Activated CD8-positive, alpha-beta memory T cell treated with anti-CD3 and anti-CD28 coated beads for 36 hours (primary cell): ENCODE measurements at regions not wholly inside any gene's neighbourhood (a gene's known extent, or its start where the extent isn't known, plus 50 kb on each side); places are given as distances from the start of the nearest gene placed in this dataset.
"Not testable (repeated sequence)": the region's sequence is repeated elsewhere in the genome, so short reads cannot be mapped to it uniquely, and the experiment has no call there.

ENCODE experiments used
- CTCF ChIA-PET: fragments of 350-600 bp; sonication (Branson Sonifier 250); formaldehyde crosslinking; loops from one replicate; lab custom pipeline; 2021; ENCODE audit warnings: antibody characterized with exemption; lab: Charles Lee
- POLR2A ChIA-PET: fragments of 350-600 bp; sonication (Branson Sonifier 250); formaldehyde crosslinking; loops from one replicate; lab custom pipeline; 2021; ENCODE audit warnings: antibody characterized with exemption; lab: Charles Lee

DNA sequence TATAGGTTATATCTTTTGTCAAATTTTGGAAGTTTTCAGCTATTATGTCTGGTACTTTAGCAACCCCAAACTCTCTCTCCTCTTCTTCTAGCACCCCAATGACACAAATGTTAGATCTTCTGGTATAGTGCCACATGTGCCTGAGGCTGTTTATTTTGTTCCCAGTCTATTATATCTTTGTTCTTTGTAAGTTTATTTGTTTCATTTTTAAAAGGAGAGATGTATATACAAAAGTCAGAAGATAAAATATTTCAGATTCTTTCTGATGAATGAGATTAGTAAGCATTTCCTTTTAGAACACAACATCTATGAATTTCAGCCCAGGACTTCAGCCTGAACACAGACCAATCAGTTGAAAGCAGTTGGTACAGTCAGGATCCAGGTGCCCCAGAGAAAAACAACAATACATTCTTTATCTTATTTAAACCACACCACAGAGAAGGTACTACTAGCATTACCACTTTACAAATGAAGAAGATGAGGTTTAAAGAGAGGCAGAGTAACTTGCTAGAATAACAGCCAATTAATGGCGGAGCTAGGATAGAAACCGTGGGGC is 114.1 kb upstream of the BTG1 start:
- POLR2A ChIA-PET = interaction anchor here (0.7 to 0.8 kb wide), 2 partner anchors 60 to 127 kb away, joined by 3 read pairs; no protein-coding TSS in a partner anchor
- CTCF ChIA-PET = no interaction called here

GRCh38 chr12:92259291-92259690 is 113.6 kb upstream of the BTG1 start:
- ChIA-PET CTCF (no interaction called here), POLR2A (no interaction called here)

GRCh38 chr12:92257261-92257660 is 111.6 kb upstream of the BTG1 start:
- ChIA-PET POLR2A (no interaction called here), CTCF (no interaction called here)

- CTCF ChIA-PET = no interaction called here
- POLR2A ChIA-PET = no interaction called here
These were observed 110.1 kb upstream of the BTG1 start for GRCh38 chr12:92255741-92256140.

- POLR2A ChIA-PET = no interaction called here
- CTCF ChIA-PET = no interaction called here
These were observed 107.7 kb upstream of the BTG1 start for GRCh38 chr12:92253301-92253700.

DNA sequence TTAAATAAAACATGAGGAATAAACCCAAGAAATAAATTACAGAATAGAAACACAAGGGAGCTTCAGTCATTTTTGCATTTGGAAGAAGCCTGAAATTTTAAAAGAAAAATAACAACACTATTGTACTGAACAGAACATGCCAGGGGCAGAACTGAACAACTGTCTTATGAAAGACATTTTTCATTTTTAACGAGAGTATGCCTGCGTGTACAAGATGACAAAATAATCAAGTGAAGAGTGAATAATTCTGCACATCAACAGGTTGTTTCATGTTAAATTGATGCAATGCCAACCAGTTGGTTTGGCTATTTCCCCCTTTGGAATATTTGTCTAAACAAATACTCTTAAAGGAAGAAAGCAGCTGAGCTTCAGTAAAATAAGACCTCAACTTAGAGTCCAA is 103.3 kb upstream of the BTG1 start:
- ChIA-PET POLR2A (no interaction called here), CTCF (no interaction called here)

- CTCF ChIA-PET = no interaction called here
- POLR2A ChIA-PET = no interaction called here
These were observed 98.4 kb upstream of the BTG1 start for GRCh38 chr12:92244036-92244435.

GRCh38 chr12:92242907-92243306 is 97.3 kb upstream of the BTG1 start:
- POLR2A ChIA-PET = no interaction called here
- CTCF ChIA-PET = no interaction called here

DNA sequence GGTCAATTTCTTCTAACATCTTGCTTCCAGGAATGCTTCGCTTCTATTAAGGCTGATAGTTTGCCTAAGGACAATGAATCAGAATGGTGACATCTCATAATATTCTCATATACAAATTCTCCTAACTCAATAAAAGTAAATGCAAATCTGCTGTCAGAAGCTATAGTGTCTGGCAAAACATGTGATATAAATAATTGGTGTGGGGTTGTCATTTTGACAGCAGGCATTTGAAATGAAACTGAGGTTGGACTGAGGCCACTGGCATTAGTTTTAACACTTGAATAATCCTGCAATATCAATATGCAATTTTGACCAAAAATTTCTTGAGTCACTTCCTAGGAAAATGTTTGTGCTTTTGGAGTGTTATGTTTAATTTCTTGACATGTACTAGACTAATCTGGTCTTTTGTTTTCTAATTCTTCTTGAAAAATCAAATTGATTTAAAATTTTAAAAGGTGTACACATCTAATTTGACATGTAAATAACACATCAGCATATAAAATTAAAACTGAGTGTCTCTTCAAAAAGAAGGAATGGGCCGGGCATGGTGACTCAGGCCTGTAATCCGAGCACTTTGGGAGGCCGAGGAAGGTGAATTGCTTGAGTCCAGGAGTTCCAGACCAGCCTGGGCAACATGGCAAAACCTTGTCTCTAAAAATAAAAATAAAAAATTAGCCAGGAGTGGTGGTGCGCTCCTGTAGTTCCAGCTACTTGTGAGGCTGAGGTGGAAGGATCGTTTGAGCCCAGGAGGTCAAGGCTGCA is 92.3 kb upstream of the BTG1 start:
- ChIA-PET POLR2A (no interaction called here), CTCF (no interaction called here)

GRCh38 chr12:92237262-92237661 is 91.6 kb upstream of the BTG1 start:
- ChIA-PET POLR2A (no interaction called here), CTCF (no interaction called here)

GRCh38 chr12:92235703-92236472 is 90.2 kb upstream of the BTG1 start:
- POLR2A ChIA-PET = no interaction called here
- CTCF ChIA-PET = interaction anchor here (0.6 to 0.7 kb wide), 2 partner anchors 96 to 321 kb away, joined by 3 read pairs; no protein-coding TSS in a partner anchor

GRCh38 chr12:92234533-92234932 is 88.9 kb upstream of the BTG1 start:
- ChIA-PET CTCF (no interaction called here), POLR2A (interaction anchor here (0.6 kb wide), 1 partner anchor 89 kb away, joined by 3 read pairs; the partner anchor contains the start of gene BTG1)

GRCh38 chr12:92233346-92234015 is 87.8 kb upstream of the BTG1 start:
- CTCF ChIA-PET = no interaction called here

GRCh38 chr12:92232371-92232932 is 86.8 kb upstream of the BTG1 start:
- CTCF ChIA-PET, POLR2A ChIA-PET: not testable (repeated sequence)

More at GRCh38 chr12:92233346-92234015, 87.8 kb upstream of the BTG1 start:
- POLR2A ChIA-PET = no interaction called here

DNA sequence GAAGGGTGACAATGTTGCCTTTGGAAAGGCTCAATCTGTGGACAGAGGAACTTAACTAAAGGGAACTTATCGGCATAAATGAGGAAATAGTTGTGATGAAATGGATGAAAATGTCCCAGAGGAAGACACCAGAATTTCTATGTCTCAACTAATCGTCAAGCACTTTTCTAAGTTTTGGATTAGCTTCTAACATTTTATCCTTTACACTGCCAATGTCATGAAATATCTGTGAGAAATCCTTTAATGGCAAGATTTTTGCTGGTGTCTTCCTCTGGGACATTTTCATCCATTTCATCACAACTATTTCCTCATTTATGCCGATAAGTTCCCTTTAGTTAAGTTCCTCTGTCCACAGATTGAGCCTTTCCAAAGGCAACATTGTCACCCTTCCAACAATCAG is 86.3 kb upstream of the BTG1 start:
- POLR2A ChIA-PET, CTCF ChIA-PET: not testable (repeated sequence)

- POLR2A ChIA-PET, CTCF ChIA-PET: not testable (repeated sequence)
These were observed 85.9 kb upstream of the BTG1 start for GRCh38 chr12:92231532-92231931.

GRCh38 chr12:92229381-92229780 is 83.7 kb upstream of the BTG1 start:
- POLR2A ChIA-PET = no interaction called here

DNA sequence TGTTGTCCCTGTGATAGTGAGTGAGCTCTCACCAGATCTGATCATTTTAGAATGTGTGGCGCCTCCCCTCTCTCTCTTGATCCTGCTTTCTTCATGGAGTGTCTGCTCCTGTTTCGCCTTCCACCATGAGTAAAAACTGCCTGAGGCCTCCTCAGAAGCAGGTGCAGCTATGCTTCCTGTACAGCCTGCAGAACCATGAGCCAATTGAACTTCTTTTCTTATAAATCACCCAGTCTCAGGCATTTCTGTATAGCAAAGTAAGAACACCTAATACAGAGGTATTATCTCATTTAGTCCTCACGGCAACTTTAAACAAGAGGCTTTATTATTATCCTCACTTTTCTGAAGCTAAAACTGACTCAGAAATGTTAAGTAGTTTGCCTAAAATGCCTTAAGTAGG is 81.3 kb upstream of the BTG1 start:
- CTCF ChIA-PET = no interaction called here
- POLR2A ChIA-PET = no interaction called here

More at GRCh38 chr12:92229381-92229780, 83.7 kb upstream of the BTG1 start:
- CTCF ChIA-PET = no interaction called here

GRCh38 chr12:92226071-92226661 is 80.5 kb upstream of the BTG1 start:
- ChIA-PET CTCF (interaction anchor here (0.7 kb wide), 1 partner anchor 66 kb away, joined by 3 read pairs; no protein-coding TSS in a partner anchor), POLR2A (no interaction called here)
